ENCODE measurements at regions not wholly inside any gene's neighbourhood (a gene's known extent, or its start where the extent isn't known, plus 50 kb on each side); places are given as distances from the start of the nearest gene placed in this dataset.

- TF ChIP-seq CTCF (tag by site-specific recombination; IDR thresholded peaks at IDR 0.05): no peak
- TF ChIP-seq ZBTB44 (tag by site-specific recombination; IDR thresholded peaks at IDR 0.05): no peak
- no peak for TF ChIP-seq GLI4 (tag by site-specific recombination; IDR thresholded peaks at IDR 0.05)
- TF ChIP-seq ZNF670 (tag by site-specific recombination; IDR thresholded peaks at IDR 0.05; ENCODE audit: low read depth): no peak
- TF ChIP-seq ZNF549 (tag by site-specific recombination; IDR thresholded peaks at IDR 0.05): no peak
- no peak for TF ChIP-seq ZNF132 (tag by site-specific recombination; IDR thresholded peaks at IDR 0.05; ENCODE audit: borderline replicate concordance)
- no peak for TF ChIP-seq ZBTB1 (tag by site-specific recombination; IDR thresholded peaks at IDR 0.05)
- no peak for TF ChIP-seq ZNF513 (tag by site-specific recombination; IDR thresholded peaks at IDR 0.05)
- TF ChIP-seq ZNF514 (tag by site-specific recombination; IDR thresholded peaks at IDR 0.05): no peak
- TF ChIP-seq ZNF221 (tag by site-specific recombination; IDR thresholded peaks at IDR 0.05; ENCODE audit: borderline replicate concordance): no peak
- no peak for TF ChIP-seq KLF16 (tag by site-specific recombination; IDR thresholded peaks at IDR 0.05)
- no peak for TF ChIP-seq REST (tag by site-specific recombination; IDR thresholded peaks at IDR 0.05)
Observed at GRCh38 chr2:221322741-221323140, 249.4 kb downstream of the EPHA4 start.
